ENCODE measurements at regions not wholly inside any gene's neighbourhood (a gene's known extent, or its start where the extent isn't known, plus 50 kb on each side); places are given as distances from the start of the nearest gene placed in this dataset.

- no peak for DNase-seq
Measured at GRCh38 chr1:195495720-195496635, 1112.3 kb downstream of the KCNT2 start.

GRCh38 chr1:195482137-195482536 lies 1126.1 kb downstream of the KCNT2 start:
- DNase-seq: no peak

DNA sequence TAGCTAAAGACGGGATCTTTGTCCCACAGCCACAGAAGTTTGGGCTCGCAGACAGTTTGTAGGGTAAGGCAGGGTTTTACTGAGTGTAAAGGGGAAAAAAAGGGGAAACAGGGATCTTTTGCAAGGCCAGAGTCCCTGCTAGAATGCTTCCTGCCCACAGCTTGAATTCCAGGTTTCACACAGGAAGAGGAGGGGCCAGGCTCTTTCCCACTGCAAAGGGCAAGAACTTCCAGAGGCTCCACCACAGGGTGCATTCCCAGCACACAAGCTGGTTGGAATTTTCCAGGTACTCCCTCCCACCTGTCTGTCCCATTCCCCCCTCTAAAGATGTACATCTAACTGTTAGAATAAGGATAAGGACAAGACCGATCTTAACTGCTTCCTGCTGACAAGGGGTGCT lies 1126.9 kb downstream of the KCNT2 start:
- DNase-seq: no peak

DNA sequence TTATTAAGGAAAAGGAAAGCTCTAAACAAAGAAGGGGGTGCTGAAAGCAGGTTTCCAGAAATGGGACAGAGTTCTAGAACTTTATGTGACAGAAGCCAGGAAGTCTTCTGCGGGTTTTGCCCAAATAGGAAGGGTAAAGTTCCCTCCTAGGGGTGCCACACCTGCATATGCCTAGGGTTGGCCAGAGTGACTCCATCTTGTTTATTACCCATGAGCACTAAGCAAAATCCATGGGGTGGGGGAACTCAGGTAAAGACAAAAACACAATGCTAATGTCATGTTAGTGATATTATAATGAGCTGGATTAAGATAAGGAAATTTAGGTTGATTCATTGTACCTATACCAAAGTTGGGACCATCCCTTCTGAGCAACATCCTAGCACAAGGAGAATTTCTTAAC lies 1132.7 kb downstream of the KCNT2 start:
- DNase-seq: no peak

- no peak for DNase-seq
Measured at GRCh38 chr1:195472291-195472690, 1135.9 kb downstream of the KCNT2 start.

DNA sequence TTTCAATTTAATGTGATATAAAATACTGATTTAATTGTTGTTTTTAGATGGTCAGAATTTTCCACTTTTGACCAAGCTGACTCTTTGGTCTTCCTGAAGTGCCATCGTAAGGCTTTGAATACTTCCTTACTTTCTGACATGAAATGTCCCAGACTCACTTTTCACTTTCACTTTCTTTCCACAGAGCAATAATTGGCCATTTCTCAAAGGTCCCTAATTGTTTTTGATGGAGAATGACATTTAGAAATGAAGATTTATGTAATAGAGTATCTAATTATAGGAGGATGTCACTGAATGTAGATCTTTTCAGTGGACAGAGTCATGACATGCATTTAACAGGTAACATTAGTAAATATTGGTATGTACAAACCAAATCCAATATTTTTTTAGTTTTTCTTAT lies 1141.6 kb downstream of the KCNT2 start:
- no peak for DNase-seq

- DNase-seq: no peak
Measured at GRCh38 chr1:195462646-195463045, 1145.6 kb downstream of the KCNT2 start.

- DNase-seq: no peak
Measured at GRCh38 chr1:195462152-195462551, 1146.1 kb downstream of the KCNT2 start.

DNA sequence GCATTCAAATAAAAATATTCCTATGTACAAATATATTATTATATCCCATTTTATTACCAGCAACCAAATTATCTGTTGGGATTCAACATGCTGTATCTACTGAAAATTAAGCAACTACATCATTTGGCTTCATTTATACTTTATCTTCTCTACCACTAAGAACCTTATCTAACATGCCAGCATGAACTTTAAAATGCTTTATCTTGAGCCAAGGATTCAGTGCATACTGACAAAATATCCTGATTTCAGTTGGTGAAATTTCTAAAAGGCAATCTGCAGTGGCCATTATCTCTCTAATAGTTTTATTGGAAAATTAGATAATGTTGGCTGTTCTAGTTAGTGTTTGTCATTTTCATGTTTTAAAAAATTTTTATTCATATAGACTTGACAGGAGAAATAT lies 1149.9 kb downstream of the KCNT2 start:
- DNase-seq: no peak

- no peak for DNase-seq
Measured at GRCh38 chr1:195450794-195451193, 1157.4 kb downstream of the KCNT2 start.

DNA sequence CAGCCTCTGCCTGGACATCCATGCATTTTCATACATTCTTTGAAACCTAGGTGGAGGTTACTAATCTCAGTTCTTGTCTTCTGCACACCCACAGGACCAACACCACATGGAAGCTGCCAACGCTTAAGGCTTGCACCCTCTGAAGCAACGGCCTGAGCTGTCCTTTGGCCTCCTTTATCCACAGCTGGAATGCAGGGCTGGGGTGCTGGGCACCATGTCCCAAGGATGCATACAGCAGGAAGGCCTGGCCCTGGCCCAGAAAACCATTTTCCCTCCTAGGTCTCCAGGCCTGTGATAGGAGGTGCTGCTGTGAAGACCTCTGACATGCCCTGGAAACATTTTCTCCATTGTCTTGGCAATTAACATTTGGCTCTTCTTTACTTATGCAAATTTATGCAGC lies 1168.6 kb downstream of the KCNT2 start:
- no peak for DNase-seq

GRCh38 chr1:195434566-195435203 lies 1173.6 kb downstream of the KCNT2 start:
- no peak for DNase-seq

DNA sequence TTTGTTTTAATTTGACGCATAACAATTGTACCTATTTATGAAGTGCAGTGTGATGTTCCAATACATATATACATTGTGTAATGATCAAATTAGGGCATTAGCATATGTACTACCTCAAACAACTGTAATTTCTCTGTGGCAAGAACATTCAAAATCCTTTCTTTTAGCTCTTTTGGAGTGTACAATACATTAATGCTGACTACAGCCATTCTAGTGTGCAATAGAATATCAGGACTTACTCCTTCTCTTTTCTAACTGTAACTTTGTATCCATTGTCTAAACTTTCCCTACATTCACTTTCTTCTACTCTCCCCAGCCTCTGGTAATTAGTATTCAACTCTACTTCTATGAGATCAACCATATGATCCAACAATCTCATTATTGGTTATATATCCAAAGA lies 1177.4 kb downstream of the KCNT2 start:
- DNase-seq: no peak

GRCh38 chr1:195428927-195429326 lies 1179.3 kb downstream of the KCNT2 start:
- no peak for DNase-seq

GRCh38 chr1:195415584-195415983 lies 1192.7 kb downstream of the KCNT2 start:
- no peak for DNase-seq

DNA sequence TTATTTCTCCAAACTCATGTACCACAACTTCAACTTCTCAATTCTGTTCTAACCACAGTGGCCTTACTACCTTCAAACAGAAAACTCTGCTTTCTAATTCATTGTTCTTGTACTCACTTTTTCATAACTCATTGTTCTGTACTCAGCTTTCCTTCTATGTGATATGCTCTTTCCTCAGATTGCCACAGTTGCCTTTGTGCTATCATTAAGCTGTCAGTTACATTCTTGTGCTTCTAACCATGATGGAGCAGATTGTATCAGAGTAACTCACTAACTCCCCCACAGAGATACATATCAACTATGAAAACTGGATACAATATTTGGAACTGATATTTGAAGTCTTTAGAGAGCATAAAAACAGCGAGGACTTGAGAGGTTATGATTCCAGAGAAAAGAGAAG lies 1213.7 kb downstream of the KCNT2 start:
- no peak for DNase-seq

DNA sequence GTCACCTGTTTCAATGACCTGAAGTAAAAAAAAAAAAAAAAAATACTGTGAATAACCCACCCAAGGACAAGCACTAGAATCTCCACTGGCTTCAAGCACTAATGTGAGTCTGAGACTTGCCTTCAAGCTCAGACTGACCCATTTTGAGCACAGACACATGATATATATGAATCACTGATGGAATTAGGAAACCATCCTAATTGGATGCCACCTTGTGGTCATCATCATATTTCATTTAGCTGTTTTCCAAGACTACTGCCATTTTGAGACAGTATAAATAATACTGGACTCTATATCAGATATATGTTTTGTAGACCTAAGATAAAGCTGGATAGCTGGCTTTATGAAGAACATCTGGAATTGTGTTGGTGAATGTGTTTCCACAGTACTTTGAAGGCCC lies 1232.0 kb downstream of the KCNT2 start:
- no peak for DNase-seq

- DNase-seq: no peak
Measured at GRCh38 chr1:195373856-195374255, 1234.4 kb downstream of the KCNT2 start.

DNA sequence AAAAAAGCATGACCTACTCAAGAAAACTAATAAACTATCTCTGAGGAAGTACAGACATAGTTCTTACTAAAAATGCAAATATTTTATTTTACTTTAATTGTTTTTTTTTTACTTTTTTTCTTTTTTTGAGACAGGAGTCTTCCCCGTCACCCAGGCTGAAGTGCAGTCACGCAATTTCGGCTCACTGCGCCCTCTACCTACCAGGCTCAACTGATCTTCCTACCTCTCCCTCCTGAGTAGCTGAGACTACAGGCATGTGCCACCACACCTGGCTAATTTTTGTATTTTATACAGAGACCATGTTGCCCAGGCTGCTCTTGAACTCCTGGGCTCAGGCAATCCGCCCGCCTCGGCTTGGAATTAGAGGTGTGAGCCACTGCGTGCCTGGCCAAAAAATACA lies 1263.1 kb downstream of the KCNT2 start:
- no peak for DNase-seq

DNA sequence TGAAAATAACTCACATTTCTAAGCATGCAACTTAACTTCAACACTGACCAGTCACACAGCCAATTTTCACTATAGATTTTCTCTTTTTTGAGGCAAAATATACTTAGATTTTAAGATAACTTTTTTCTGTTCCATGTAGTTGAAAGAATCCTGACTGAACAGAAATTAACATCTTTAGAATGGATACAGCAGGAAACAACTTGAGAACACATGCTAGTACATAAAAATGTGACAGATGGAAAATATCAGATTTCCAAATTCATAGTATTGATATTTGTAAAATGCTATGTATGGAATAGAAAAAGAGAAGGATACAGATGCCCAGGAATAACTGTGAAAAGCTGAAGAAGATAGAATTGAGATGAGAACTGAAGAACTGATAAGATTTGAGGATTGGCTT lies 1270.6 kb downstream of the KCNT2 start:
- DNase-seq: no peak

- DNase-seq: no peak
Measured at GRCh38 chr1:195336812-195337211, 1271.4 kb downstream of the KCNT2 start.

DNA sequence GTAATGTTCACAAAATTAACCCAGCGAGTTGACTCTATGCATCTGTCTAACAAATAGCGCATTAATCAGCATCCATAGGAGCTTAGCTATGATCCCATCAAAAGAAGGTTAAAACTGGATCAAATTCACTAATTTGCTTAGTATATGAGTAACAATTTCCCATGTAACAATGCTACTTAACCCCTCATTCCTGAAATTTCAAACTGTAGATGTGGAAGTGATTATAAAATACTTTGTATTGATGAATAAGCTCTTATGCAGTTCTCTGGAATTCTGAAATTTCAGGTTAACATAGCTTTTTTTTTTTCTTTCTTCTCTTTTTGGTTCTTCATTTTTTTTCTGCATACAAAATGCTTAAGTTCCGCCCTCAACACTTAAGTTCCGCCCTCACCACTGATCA lies 1272.7 kb downstream of the KCNT2 start:
- no peak for DNase-seq

GRCh38 chr1:195332102-195332501 lies 1276.1 kb downstream of the KCNT2 start:
- DNase-seq: no peak

DNA sequence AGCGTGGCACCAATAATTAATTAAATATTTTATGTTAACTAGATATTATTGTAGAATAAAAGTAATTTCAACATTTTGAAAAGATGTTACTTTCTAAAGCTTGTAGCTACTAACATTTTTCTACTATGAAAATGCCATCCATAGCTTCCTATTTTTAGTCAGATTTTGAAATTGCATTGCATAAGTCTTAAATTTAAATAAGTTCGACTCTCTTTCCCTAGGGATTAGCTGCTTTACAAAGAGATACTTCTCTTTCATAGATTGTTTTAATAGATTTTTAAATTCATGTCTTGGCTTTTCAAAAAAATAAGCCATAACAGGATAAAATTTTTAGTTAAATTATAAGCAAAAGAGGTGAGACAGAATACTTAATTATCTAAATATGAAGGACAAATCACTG lies 1279.6 kb downstream of the KCNT2 start:
- DNase-seq: no peak

- DNase-seq: no peak
Measured at GRCh38 chr1:195328102-195328501, 1280.1 kb downstream of the KCNT2 start.
